ENCODE measurements at regions not wholly inside any gene's neighbourhood (a gene's known extent, or its start where the extent isn't known, plus 50 kb on each side); places are given as distances from the start of the nearest gene placed in this dataset.

GRCh38 chr7:121560267-121560990 lies 164.3 kb upstream of the FAM3C start:
- TF ChIP-seq POLR2AphosphoS5 (IDR thresholded peaks at IDR 0.05; ENCODE audit: low read depth, low read length), result no peak
- no peak for TF ChIP-seq CTCF (IDR thresholded peaks at IDR 0.05)
- no peak for TF ChIP-seq TCF7L2 (IDR thresholded peaks at IDR 0.05; ENCODE audit: low read depth, low read length)
- no peak for TF ChIP-seq SIN3A (IDR thresholded peaks at IDR 0.05; ENCODE audit: borderline replicate concordance, insufficient read depth, low read depth, low read length)
- TF ChIP-seq REST (IDR thresholded peaks at IDR 0.05; ENCODE audit: insufficient read depth in 1 of 2, low read depth in 2 of 2, low read length in 1 of 2), result no peak
